ENCODE measurements at regions not wholly inside any gene's neighbourhood (a gene's known extent, or its start where the extent isn't known, plus 50 kb on each side); places are given as distances from the start of the nearest gene placed in this dataset.

DNA sequence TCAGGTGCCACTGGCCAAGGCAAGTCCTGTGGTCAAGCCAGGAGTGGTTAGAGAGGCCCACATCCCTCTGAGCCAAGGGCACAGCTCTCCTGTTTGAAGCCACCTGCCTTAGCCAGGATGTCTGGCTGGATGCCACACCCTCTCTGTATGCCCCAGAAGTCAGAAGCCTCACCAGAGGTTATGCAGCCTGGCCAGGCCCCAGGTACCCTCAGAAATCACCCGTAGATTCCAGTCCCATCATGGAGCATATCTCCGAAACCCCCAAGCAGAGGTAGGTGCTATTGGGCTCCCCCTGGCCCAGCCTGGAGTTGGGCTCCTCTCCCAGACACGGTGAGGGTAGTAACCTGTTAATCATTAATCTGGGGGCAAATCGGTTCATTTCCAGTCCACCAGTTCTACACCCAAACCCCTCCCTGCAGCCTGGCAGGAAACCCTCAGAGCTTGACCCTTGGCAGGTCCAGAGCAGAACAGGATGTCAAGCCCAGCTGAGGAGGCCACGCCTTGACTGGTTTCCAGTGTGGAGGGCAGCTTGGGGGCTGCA, 60.6 kb upstream of the TMEM97 start:
- TF ChIP-seq, protein P1, sequence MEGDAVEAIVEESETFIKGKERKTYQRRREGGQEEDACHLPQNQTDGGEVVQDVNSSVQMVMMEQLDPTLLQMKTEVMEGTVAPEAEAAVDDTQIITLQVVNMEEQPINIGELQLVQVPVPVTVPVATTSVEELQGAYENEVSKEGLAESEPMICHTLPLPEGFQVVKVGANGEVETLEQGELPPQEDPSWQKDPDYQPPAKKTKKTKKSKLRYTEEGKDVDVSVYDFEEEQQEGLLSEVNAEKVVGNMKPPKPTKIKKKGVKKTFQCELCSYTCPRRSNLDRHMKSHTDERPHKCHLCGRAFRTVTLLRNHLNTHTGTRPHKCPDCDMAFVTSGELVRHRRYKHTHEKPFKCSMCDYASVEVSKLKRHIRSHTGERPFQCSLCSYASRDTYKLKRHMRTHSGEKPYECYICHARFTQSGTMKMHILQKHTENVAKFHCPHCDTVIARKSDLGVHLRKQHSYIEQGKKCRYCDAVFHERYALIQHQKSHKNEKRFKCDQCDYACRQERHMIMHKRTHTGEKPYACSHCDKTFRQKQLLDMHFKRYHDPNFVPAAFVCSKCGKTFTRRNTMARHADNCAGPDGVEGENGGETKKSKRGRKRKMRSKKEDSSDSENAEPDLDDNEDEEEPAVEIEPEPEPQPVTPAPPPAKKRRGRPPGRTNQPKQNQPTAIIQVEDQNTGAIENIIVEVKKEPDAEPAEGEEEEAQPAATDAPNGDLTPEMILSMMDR (IDR thresholded peaks at IDR 0.05): no peak
- TF ChIP-seq POLR2A (IDR thresholded peaks at IDR 0.05) (no peak), POLR2AphosphoS5 (IDR thresholded peaks at IDR 0.05) (no peak)
